Osteoblast (primary cell): ENCODE measurements at regions not wholly inside any gene's neighbourhood (a gene's known extent, or its start where the extent isn't known, plus 50 kb on each side); places are given as distances from the start of the nearest gene placed in this dataset.
"Not testable (repeated sequence)": the region's sequence is repeated elsewhere in the genome, so short reads cannot be mapped to it uniquely, and the experiment has no call there.

Experiments
- DNase-seq: peaks from one replicate; pipeline ENCODE4 v3.0.0; 2011; ENCODE audit warnings: low spot score, mixed read lengths; ENCODE audit not compliant: insufficient read length; ENCODE audit errors: missing footprints
- H2AFZ ChIP-seq: 2 replicates; pipeline ENCODE4 v1.6.0; 2011; ENCODE audit warnings: mild to moderate bottlenecking, low read length
- H3K27ac ChIP-seq: 2 replicates; pipeline ENCODE4 v1.5.1; 2011; ENCODE audit warnings: mild to moderate bottlenecking, low read depth, low read length, moderate library complexity
- H3K27me3 ChIP-seq: 2 replicates; pipeline ENCODE4 v1.6.0; 2012; ENCODE audit warnings: mild to moderate bottlenecking, control low read depth, inconsistent platforms, low read length, moderate library complexity; ENCODE audit not compliant: insufficient read depth
- H3K36me3 ChIP-seq: 2 replicates; pipeline ENCODE4 v1.5.1; 2011; ENCODE audit warnings: mild to moderate bottlenecking, low read length, control low read depth, moderate library complexity; ENCODE audit not compliant: insufficient read depth
- H3K4me1 ChIP-seq: 2 replicates; pipeline ENCODE4 v1.5.1; 2011; ENCODE audit warnings: mild to moderate bottlenecking, low read length, control low read depth, moderate library complexity; ENCODE audit not compliant: insufficient read depth
- H3K4me2 ChIP-seq: 2 replicates; pipeline ENCODE4 v1.6.0; 2011; ENCODE audit warnings: mild to moderate bottlenecking, low read length; ENCODE audit not compliant: insufficient read depth
- H3K4me3 ChIP-seq: fragments of 200-600 bp; sonication (generic); 3 replicates; pipeline ENCODE4 v1.5.1; 2012; ENCODE audit warnings: mild to moderate bottlenecking, low read length, inconsistent platforms; ENCODE audit not compliant: insufficient read depth
- H3K79me2 ChIP-seq: 2 replicates; pipeline ENCODE4 v1.6.0; 2012; ENCODE audit warnings: mild to moderate bottlenecking, low read length, control low read depth, inconsistent platforms; ENCODE audit not compliant: insufficient read depth
- H3K9me3 ChIP-seq: 2 replicates; pipeline ENCODE4 v1.5.1; 2011; ENCODE audit warnings: low read depth, low read length, control low read depth
- H4K20me1 ChIP-seq: 2 replicates; pipeline ENCODE4 v1.6.0; 2012; ENCODE audit warnings: mild to moderate bottlenecking, low read length, control low read depth; ENCODE audit not compliant: insufficient read depth
- CTCF ChIP-seq: IDR thresholded peaks from 2 replicates; pipeline ENCODE4 v1.5.1; 2011; ENCODE audit warnings: mild to moderate bottlenecking, low read depth, low read length, moderate library complexity; ENCODE audit errors: extremely low read depth

GRCh38 chr4:188737251-188738002 is 598.2 kb downstream of the TRIML1 start:
- DNase-seq, result peak; percentile 59
- Histone ChIP-seq H4K20me1 (no peaks in the 10 kb centered on the region), H3K27ac (no peak overlapping the region), H3K4me2 (no peak overlapping the region), H3K4me3 (no peak overlapping the region), H3K36me3 (no peaks in the 10 kb centered on the region), H2AFZ (no peak overlapping the region), H3K27me3 (no peaks in the 10 kb centered on the region), H3K9me3 (no peaks in the 10 kb centered on the region), H3K4me1 (no peaks in the 10 kb centered on the region), H3K79me2 (no peaks in the 10 kb centered on the region)
- TF ChIP-seq CTCF, result no peak

DNA sequence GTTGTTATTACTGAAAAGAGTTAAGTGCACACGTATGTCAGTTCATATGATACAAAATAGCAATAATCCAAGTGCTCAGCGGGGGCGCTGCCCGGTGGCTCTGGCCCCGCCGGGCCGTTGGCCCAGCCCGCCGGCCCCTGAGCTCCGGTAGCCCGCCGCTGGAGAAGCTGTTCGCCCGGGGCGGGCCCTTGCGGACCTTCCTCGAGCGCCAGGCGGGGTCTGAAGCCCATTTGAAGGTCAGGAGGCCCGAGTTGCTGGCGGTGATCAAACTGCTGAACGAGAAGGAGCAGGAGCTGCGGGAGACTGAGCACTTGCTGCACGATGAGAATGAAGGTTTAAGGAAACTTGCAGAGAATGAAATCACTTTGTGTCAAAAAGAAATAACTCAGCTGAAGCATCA is 599.0 kb downstream of the TRIML1 start:
- not testable (repeated sequence) for H3K36me3 ChIP-seq, H3K27me3 ChIP-seq, H4K20me1 ChIP-seq, H3K4me2 ChIP-seq, H3K79me2 ChIP-seq, DNase-seq, H3K9me3 ChIP-seq, H2AFZ ChIP-seq, H3K4me1 ChIP-seq, H3K27ac ChIP-seq
- peak overlapping the region; percentile 60 for H3K4me3 ChIP-seq

- not testable (repeated sequence) for H3K4me2 ChIP-seq, DNase-seq, H3K27ac ChIP-seq, H3K79me2 ChIP-seq, H3K4me1 ChIP-seq, H2AFZ ChIP-seq, H3K36me3 ChIP-seq, H3K4me3 ChIP-seq, H3K9me3 ChIP-seq, H3K27me3 ChIP-seq, H4K20me1 ChIP-seq
These were observed 600.9 kb downstream of the TRIML1 start for GRCh38 chr4:188740172-188740571.

- H3K27me3 ChIP-seq, H3K79me2 ChIP-seq, H3K4me1 ChIP-seq, H2AFZ ChIP-seq, H3K4me3 ChIP-seq, H3K9me3 ChIP-seq, H3K36me3 ChIP-seq, DNase-seq, H3K4me2 ChIP-seq, H4K20me1 ChIP-seq, H3K27ac ChIP-seq: not testable (repeated sequence)
These were observed 601.5 kb downstream of the TRIML1 start for GRCh38 chr4:188740791-188741190.

DNA sequence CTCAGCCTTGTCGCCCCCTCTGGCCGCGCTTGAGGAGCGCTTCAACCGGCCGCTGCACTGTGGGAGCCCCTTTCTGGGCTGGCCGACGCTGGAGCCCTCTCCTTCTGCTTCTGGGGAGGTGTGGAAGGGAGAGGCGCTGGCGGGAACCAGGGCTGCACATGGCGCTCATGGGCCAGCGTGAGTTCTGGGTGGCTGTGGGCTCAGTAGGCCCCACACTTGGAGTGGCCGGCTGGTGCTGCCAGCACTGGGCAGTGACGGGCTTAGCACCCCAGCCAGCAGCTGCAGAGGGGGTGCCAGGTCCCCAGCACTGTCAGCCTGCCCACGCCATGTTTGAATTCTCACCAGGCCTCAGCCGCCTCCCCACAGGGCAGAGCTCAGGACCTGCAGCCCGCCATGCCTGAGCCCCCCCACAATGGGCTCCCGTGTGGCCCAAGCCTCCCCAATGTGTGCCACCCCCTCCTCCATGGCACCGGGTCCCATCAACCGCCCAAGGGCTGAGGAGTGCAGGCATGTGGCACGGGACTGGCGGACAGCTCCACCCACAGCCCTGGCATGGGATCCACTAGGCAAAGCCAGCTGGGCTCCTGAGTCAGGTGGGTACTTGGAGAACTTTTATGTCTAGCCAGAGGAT is 615.2 kb downstream of the TRIML1 start:
- no peak overlapping the region for H2AFZ ChIP-seq
- no peaks in the 10 kb centered on the region for H3K79me2 ChIP-seq
- H4K20me1 ChIP-seq, result no peaks in the 10 kb centered on the region
- H3K4me1 ChIP-seq, result no peaks in the 10 kb centered on the region
- TF ChIP-seq CTCF, result no peak
- H3K27ac ChIP-seq, result no peak overlapping the region
- H3K4me3 ChIP-seq, result no peak overlapping the region
- H3K27me3 ChIP-seq, result no peaks in the 10 kb centered on the region
- no peaks in the 10 kb centered on the region for H3K9me3 ChIP-seq
- H3K4me2 ChIP-seq, result no peak overlapping the region
- DNase-seq, result no peak
- H3K36me3 ChIP-seq, result no peaks in the 10 kb centered on the region
